ENCODE measurements at regions not wholly inside any gene's neighbourhood (a gene's known extent, or its start where the extent isn't known, plus 50 kb on each side); places are given as distances from the start of the nearest gene placed in this dataset.

DNA sequence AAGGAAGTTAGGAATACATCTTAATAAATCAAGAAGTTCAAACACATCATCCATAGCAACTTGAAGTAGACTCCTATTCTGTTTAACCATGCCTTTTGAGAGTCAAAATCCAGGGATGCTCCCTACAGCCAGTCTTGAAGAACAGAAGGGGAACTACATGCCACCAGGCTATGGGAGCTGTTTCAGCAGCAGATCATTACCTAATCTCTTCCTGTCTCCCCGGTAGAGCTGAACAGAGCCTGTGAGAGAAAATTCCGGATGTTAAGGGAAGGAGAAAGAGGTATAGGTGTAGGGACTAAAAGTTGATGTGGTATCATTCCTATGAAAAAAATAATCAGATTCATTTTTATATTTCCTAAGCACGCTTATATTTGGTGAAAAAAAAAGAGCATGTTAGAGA is 352.2 kb downstream of the SPRY1 start:
- no peak for TF ChIP-seq CTCF (IDR thresholded peaks at IDR 0.05 in 8 of 11, conservative IDR thresholded peaks at IDR 0.05 in 3 of 11)
- no peak for TF ChIP-seq POLR2AphosphoS5 (IDR thresholded peaks at IDR 0.05)
